Colonic mucosa (tissue), 4 donors: ENCODE measurements at regions not wholly inside any gene's neighbourhood (a gene's known extent, or its start where the extent isn't known, plus 50 kb on each side); places are given as distances from the start of the nearest gene placed in this dataset.

ENCODE experiments used
- DNase-seq: peaks from one replicate; pipeline ENCODE4 v3.0.0-alpha.2; 2020
- H3K27ac ChIP-seq: fragments of 200-600 bp; one replicate; pipeline ENCODE4 v1.8.0; 2021
- H3K27me3 ChIP-seq: fragments of 200-600 bp; one replicate; pipeline ENCODE4 v1.8.0; 2021
- H3K36me3 ChIP-seq: fragments of 200-600 bp; one replicate; pipeline ENCODE4 v1.8.0; 2021
- H3K4me1 ChIP-seq: fragments of 200-600 bp; one replicate; pipeline ENCODE4 v1.8.0; 2021; ENCODE audit warnings: mild to moderate bottlenecking
- H3K4me3 ChIP-seq: fragments of 200-600 bp; one replicate; pipeline ENCODE4 v1.8.0; 2021
- H3K9ac ChIP-seq, 2 donors: one replicate each; pipeline ENCODE4 v1.7.0; 2013; ENCODE audit warnings: control low read depth in 2 of 2, low read depth in 2 of 2, low read length in 2 of 2
- H3K9me3 ChIP-seq: fragments of 200-600 bp; one replicate; pipeline ENCODE4 v1.8.0; 2021
- CTCF ChIP-seq: fragments of 200-600 bp; IDR thresholded peaks from one replicate; pipeline ENCODE4 v1.8.0; 2022; ENCODE audit warnings: antibody characterized with exemption, mild to moderate bottlenecking
- intact Hi-C: fragments of 100-400 bp; cut with DNase I; formaldehyde crosslinking; loops from one replicate; pipeline ENCODE4 v1.14.1; 2022
- donor health status: healthy.
- donor health status: DM: no; HTN: no; CAD: no.
- donor health status: DM: no; HTN: no; CAD: no.

- Histone ChIP-seq H3K27me3 (no peaks in the 10 kb centered on the region), H3K9me3 (no peaks in the 10 kb centered on the region), H3K4me3 (no peak overlapping the region), H3K27ac (no peak overlapping the region), H3K36me3 (no peaks in the 10 kb centered on the region), H3K9ac (no peak overlapping the region), H3K4me1 (no peaks in the 10 kb centered on the region)
- intact Hi-C loops = no loop called here
- DNase-seq = no peak
- no peak for TF ChIP-seq CTCF
These were observed 129.2 kb upstream of the FST start for GRCh38 chr5:53350991-53351770.

DNA sequence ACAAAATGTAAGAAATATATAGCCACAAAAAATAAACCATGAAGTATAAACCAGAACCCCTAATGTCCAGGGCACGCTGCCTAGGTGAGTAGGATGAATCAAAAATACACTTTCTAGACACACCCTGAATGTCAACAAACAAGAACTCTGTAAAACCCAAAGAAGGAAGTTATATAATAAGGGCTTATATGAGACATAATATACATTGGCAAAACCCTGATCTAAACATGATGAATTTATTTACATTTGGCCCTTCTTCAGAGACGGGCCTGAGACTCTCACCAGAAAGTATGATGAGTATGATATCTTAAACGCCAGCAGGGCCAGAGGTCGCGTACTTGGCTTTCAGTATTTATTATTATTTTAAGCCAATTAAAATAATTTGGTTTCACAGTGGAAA, 125.1 kb upstream of the FST start:
- H3K4me1 ChIP-seq = no peaks in the 10 kb centered on the region
- H3K27ac ChIP-seq = no peak overlapping the region
- TF ChIP-seq CTCF = no peak
- no peaks in the 10 kb centered on the region for H3K27me3 ChIP-seq
- H3K4me3 ChIP-seq = no peak overlapping the region
- H3K9ac ChIP-seq = no peak overlapping the region
- H3K36me3 ChIP-seq = no peaks in the 10 kb centered on the region
- no peaks in the 10 kb centered on the region for H3K9me3 ChIP-seq
- intact Hi-C loops = no loop called here
- no peak for DNase-seq

DNA sequence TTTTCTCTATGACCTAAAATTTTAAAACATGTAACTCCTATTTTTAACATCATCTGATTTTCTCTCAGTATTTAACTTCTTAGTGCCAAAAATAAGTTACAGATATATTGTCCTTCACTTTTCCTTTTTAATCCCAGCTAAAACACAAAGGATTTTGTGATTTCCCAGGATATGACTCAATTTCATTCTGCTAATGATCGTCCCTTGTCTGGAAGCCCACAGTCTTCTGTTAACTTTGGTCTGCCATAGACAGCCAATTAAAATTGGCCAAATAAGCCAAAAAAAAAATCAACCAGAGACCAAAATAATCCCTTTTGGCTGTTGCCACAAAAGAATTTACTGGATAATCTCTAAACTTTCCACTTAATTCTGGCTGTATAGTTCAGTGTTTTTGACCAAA, 124.5 kb upstream of the FST start:
- Histone ChIP-seq H3K27ac (no peak overlapping the region), H3K36me3 (no peaks in the 10 kb centered on the region), H3K27me3 (no peaks in the 10 kb centered on the region), H3K4me3 (no peak overlapping the region), H3K4me1 (no peaks in the 10 kb centered on the region), H3K9ac (no peak overlapping the region), H3K9me3 (no peaks in the 10 kb centered on the region)
- no peak for DNase-seq
- TF ChIP-seq CTCF = no peak
- intact Hi-C loops = no loop called here

DNA sequence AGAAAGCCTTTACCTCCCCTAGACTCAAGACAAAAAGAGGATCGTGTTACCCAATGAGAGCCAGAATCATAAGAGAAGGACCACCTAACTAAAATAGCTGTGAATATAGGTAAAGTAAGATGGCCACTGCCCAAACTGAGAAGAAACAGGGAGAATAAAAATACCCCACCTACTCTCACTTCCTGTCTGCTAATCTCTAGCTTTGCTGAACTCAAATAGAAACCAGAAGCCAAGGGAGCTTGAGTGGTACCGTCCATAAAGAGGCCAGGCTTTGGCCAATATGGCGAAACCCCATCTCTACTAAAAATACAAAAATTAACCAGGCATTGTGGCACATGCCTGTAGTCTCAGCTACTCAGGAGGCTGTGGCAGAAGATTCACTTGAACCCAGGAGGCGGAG, 123.0 kb upstream of the FST start:
- Histone ChIP-seq H3K27ac (no peak overlapping the region), H3K27me3 (no peaks in the 10 kb centered on the region), H3K4me3 (no peak overlapping the region), H3K9me3 (no peaks in the 10 kb centered on the region), H3K4me1 (no peaks in the 10 kb centered on the region), H3K9ac (no peak overlapping the region), H3K36me3 (no peaks in the 10 kb centered on the region)
- DNase-seq = no peak
- intact Hi-C loops = no loop called here
- TF ChIP-seq CTCF = no peak

DNA sequence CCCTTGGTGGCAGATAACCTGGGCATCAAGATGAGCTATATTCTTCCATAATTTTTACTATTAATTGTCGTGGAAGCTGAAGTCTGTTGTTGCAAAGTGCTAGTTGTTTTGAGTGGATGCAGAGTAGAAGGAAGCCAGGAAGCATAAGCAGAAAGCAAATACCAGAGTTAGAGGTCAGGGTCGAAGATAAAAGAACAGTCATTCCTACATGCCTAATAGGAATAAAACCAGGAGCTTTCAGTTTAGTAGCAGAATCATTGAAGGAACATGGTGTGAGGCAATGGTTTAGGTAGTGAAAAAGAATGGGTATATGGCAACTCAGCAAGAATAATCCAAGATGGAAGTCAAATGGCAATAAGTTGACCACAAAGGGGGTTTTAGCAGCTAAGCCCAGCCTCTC, 121.6 kb upstream of the FST start:
- Histone ChIP-seq H3K36me3 (no peaks in the 10 kb centered on the region), H3K27me3 (no peaks in the 10 kb centered on the region), H3K9me3 (no peaks in the 10 kb centered on the region), H3K4me1 (no peaks in the 10 kb centered on the region), H3K9ac (no peak overlapping the region), H3K27ac (no peak overlapping the region), H3K4me3 (no peak overlapping the region)
- intact Hi-C loops = no loop called here
- no peak for TF ChIP-seq CTCF
- no peak for DNase-seq
